Activated CD4-positive, alpha-beta T cell treated with anti-CD3 and anti-CD28 coated beads for 36 hours (primary cell): ENCODE measurements at regions not wholly inside any gene's neighbourhood (a gene's known extent, or its start where the extent isn't known, plus 50 kb on each side); places are given as distances from the start of the nearest gene placed in this dataset.

Experiments
- ATAC-seq: fragments of 200-7000 bp; cut with Tn5 transposase; one replicate; pipeline ENCODE4 v1.10.0; 2021; ENCODE audit warnings: mild to moderate bottlenecking, moderate library complexity
- CTCF ChIA-PET: fragments of 350-600 bp; sonication (Branson Sonifier 250); formaldehyde crosslinking; loops from one replicate; lab custom pipeline; 2021; ENCODE audit warnings: antibody characterized with exemption; lab: Charles Lee
- POLR2A ChIA-PET: fragments of 350-600 bp; sonication (Branson Sonifier 250); formaldehyde crosslinking; loops from one replicate; lab custom pipeline; 2021; ENCODE audit warnings: antibody characterized with exemption, inconsistent platforms; lab: Charles Lee
- DNase-seq: peaks from one replicate; pipeline ENCODE4 v3.0.0-alpha.2; 2020
- H3K27ac Mint-ChIP-seq: one replicate; pipeline ENCODE4 v1.8.0; 2021; ENCODE audit warnings: mixed read lengths
- H3K27me3 Mint-ChIP-seq: one replicate; pipeline ENCODE4 v1.8.0; 2021; ENCODE audit warnings: mixed read lengths
- H3K36me3 Mint-ChIP-seq: one replicate; pipeline ENCODE4 v1.8.0; 2021; ENCODE audit warnings: low read depth, mixed read lengths
- H3K4me1 Mint-ChIP-seq: one replicate; pipeline ENCODE4 v1.8.0; 2021; ENCODE audit warnings: mixed read lengths
- H3K4me3 Mint-ChIP-seq: one replicate; pipeline ENCODE4 v1.8.0; 2021; ENCODE audit warnings: mild to moderate bottlenecking, moderate library complexity, mixed read lengths
- H3K9me3 Mint-ChIP-seq: one replicate; pipeline ENCODE4 v1.8.0; 2021; ENCODE audit warnings: low read depth, mixed read lengths
- intact Hi-C, 2 experiments: fragments of 100-400 bp; cut with DNase I in 1 of 2; cut with micrococcal nuclease in 1 of 2; formaldehyde crosslinking; loops; one replicate each; pipeline versions ENCODE4 v1.14.2 to v1.15.1; 2022 to 2024; cut with DNase I, micrococcal nuclease

- no peaks in the 10 kb centered on the region for H3K9me3 Mint-ChIP-seq
- CTCF ChIA-PET = interaction anchor here (0.9 to 2.9 kb wide), 4 partner anchors 11 to 1817 kb away, joined by 3 to 12 read pairs (median 6); no protein-coding TSS in a partner anchor
- H3K27me3 Mint-ChIP-seq = peaks cover 33% of the 10 kb centered on the region
- DNase-seq (no peak), ATAC-seq (no peak)
- no peaks in the 10 kb centered on the region for H3K4me1 Mint-ChIP-seq
- no peak overlapping the region for H3K27ac Mint-ChIP-seq
- POLR2A ChIA-PET = no interaction called here
- no peaks in the 10 kb centered on the region for H3K36me3 Mint-ChIP-seq
- no peak overlapping the region for H3K4me3 Mint-ChIP-seq
- intact Hi-C loops = loop anchor here in 1 of 2 experiments (10.0 kb wide), 1 partner anchor 712 kb away; no protein-coding TSS in a partner anchor
Observed at GRCh38 chr18:45387229-45387628, 228.0 kb upstream of the SLC14A2 start.

DNA sequence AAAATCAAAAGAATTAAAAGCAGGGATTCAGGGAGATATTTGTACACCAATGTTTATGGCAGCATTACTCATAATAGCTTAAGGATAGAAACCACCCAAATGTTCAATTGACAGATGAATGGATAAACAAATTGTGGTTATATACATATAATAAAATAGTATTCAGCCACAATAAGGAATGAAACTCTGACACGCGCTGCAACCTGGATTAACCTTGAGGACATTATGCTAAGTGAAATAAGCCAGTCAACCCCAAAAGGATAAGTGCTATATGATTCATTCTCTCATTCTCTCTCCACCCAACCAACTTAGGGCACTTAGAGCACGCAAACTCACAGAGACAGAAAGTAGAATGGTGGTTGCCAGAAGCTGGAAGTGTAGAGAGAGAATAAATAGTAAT lies 216.8 kb upstream of the SLC14A2 start:
- Mint-ChIP-seq H3K27ac (no peak overlapping the region), H3K27me3 (peaks cover 4% of the 10 kb centered on the region), H3K4me3 (no peak overlapping the region), H3K9me3 (no peaks in the 10 kb centered on the region), H3K4me1 (no peaks in the 10 kb centered on the region), H3K36me3 (no peaks in the 10 kb centered on the region)
- POLR2A ChIA-PET = no interaction called here
- ATAC-seq (no peak), DNase-seq (no peak)
- intact Hi-C loops = no loop called here
- CTCF ChIA-PET = interaction anchor here (1.4 kb wide), 1 partner anchor 12 kb away, joined by 7 read pairs; no protein-coding TSS in a partner anchor

- POLR2A ChIA-PET = no interaction called here
- Mint-ChIP-seq H3K4me3 (no peak overlapping the region), H3K9me3 (no peaks in the 10 kb centered on the region), H3K4me1 (no peaks in the 10 kb centered on the region), H3K36me3 (no peaks in the 10 kb centered on the region), H3K27ac (no peak overlapping the region), H3K27me3 (peaks cover 8% of the 10 kb centered on the region)
- no peak for ATAC-seq
- CTCF ChIA-PET = no interaction called here
- no peak for DNase-seq
- intact Hi-C loops = no loop called here
Observed at GRCh38 chr18:45399146-45399545, 216.1 kb upstream of the SLC14A2 start.

GRCh38 chr18:45399643-45400042 lies 215.6 kb upstream of the SLC14A2 start:
- ATAC-seq = no peak
- H3K27me3 Mint-ChIP-seq = peaks cover 8% of the 10 kb centered on the region
- H3K36me3 Mint-ChIP-seq = no peaks in the 10 kb centered on the region
- H3K4me3 Mint-ChIP-seq = no peak overlapping the region
- no peak for DNase-seq
- H3K27ac Mint-ChIP-seq = no peak overlapping the region
- intact Hi-C loops = no loop called here
- POLR2A ChIA-PET = no interaction called here
- no peaks in the 10 kb centered on the region for H3K4me1 Mint-ChIP-seq
- no peaks in the 10 kb centered on the region for H3K9me3 Mint-ChIP-seq
- CTCF ChIA-PET = no interaction called here

GRCh38 chr18:45402485-45403056 lies 212.7 kb upstream of the SLC14A2 start:
- ATAC-seq = peak; percentile 95
- no peak overlapping the region for H3K4me3 Mint-ChIP-seq
- peak; percentile 10 for DNase-seq
- H3K9me3 Mint-ChIP-seq = no peaks in the 10 kb centered on the region
- H3K36me3 Mint-ChIP-seq = no peaks in the 10 kb centered on the region
- no peaks in the 10 kb centered on the region for H3K4me1 Mint-ChIP-seq
- peaks cover 7% of the 10 kb centered on the region for H3K27me3 Mint-ChIP-seq
- ChIA-PET POLR2A (no interaction called here), CTCF (interaction anchor here (0.6 to 1.8 kb wide), 2 partner anchors 18 to 128 kb away, joined by 3 to 4 read pairs; no protein-coding TSS in a partner anchor)
- H3K27ac Mint-ChIP-seq = no peak overlapping the region
- intact Hi-C loops = no loop called here

GRCh38 chr18:45403341-45404049 lies 211.8 kb upstream of the SLC14A2 start:
- Mint-ChIP-seq H3K4me1 (no peaks in the 10 kb centered on the region), H3K27me3 (peaks cover 6% of the 10 kb centered on the region), H3K4me3 (no peak overlapping the region), H3K9me3 (no peaks in the 10 kb centered on the region), H3K27ac (no peak overlapping the region), H3K36me3 (no peaks in the 10 kb centered on the region)
- ChIA-PET POLR2A (no interaction called here), CTCF (interaction anchor here (1.8 kb wide), 1 partner anchor 19 kb away, joined by 4 read pairs; no protein-coding TSS in a partner anchor)
- DNase-seq = no peak
- no peak for ATAC-seq
- intact Hi-C loops = no loop called here

DNA sequence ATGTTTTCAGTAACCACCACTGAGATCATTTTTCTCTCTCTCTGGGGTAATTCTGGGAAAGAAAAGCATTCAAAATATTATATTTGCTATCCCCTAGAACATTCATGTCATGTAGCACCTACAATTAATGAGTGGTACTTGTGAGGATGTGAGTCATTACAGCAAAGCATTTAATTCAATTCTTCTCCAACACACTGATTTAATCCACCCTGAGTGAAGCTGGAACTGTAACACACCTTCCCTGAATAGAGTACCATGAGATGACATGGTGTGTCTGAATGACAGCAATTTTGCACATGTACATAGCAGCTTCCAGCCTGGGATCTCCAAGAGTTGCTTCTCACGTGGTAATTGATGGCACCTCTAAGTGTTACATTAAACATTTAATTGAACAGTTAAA lies 207.1 kb upstream of the SLC14A2 start:
- H3K4me1 Mint-ChIP-seq = no peaks in the 10 kb centered on the region
- CTCF ChIA-PET = no interaction called here
- no peaks in the 10 kb centered on the region for H3K9me3 Mint-ChIP-seq
- ATAC-seq (no peak), DNase-seq (no peak)
- no peak overlapping the region for H3K4me3 Mint-ChIP-seq
- POLR2A ChIA-PET = no interaction called here
- peaks cover 8% of the 10 kb centered on the region for H3K27me3 Mint-ChIP-seq
- H3K27ac Mint-ChIP-seq = no peak overlapping the region
- intact Hi-C loops = no loop called here
- H3K36me3 Mint-ChIP-seq = no peaks in the 10 kb centered on the region

GRCh38 chr18:45409971-45410370 lies 205.3 kb upstream of the SLC14A2 start:
- ChIA-PET POLR2A (no interaction called here), CTCF (interaction anchor here (0.6 kb wide), 1 partner anchor 419 kb away, joined by 3 read pairs; no protein-coding TSS in a partner anchor)
- intact Hi-C loops = no loop called here
- Mint-ChIP-seq H3K36me3 (no peaks in the 10 kb centered on the region), H3K4me1 (no peaks in the 10 kb centered on the region), H3K27ac (no peak overlapping the region), H3K9me3 (no peaks in the 10 kb centered on the region), H3K27me3 (peaks cover 3% of the 10 kb centered on the region), H3K4me3 (no peak overlapping the region)
- DNase-seq (no peak), ATAC-seq (no peak)

DNA sequence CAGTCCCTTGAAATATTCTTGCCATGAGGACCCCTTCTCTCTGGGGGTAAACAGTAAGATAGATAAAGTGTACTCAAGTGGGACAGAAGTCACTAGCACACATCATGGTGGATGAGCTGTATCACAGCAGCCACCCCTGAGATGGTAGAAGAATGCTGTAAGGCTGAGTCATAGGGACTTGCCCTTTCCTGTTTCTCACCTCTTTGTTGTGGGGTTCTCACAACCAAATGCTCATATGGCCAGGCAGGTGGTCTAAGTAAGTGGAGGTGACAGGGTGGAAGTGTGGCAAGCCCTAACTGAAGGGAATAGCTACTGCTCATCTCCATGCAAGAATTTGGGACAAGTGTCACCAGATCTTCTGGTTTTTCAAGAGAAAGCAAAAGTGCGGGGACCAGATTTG lies 202.7 kb upstream of the SLC14A2 start:
- H3K27me3 Mint-ChIP-seq = peaks cover 2% of the 10 kb centered on the region
- intact Hi-C loops = no loop called here
- no peaks in the 10 kb centered on the region for H3K36me3 Mint-ChIP-seq
- ChIA-PET CTCF (no interaction called here), POLR2A (no interaction called here)
- no peak overlapping the region for H3K27ac Mint-ChIP-seq
- ATAC-seq (peak; percentile 61), DNase-seq (no peak)
- H3K4me1 Mint-ChIP-seq = no peaks in the 10 kb centered on the region
- no peaks in the 10 kb centered on the region for H3K9me3 Mint-ChIP-seq
- no peak overlapping the region for H3K4me3 Mint-ChIP-seq

DNA sequence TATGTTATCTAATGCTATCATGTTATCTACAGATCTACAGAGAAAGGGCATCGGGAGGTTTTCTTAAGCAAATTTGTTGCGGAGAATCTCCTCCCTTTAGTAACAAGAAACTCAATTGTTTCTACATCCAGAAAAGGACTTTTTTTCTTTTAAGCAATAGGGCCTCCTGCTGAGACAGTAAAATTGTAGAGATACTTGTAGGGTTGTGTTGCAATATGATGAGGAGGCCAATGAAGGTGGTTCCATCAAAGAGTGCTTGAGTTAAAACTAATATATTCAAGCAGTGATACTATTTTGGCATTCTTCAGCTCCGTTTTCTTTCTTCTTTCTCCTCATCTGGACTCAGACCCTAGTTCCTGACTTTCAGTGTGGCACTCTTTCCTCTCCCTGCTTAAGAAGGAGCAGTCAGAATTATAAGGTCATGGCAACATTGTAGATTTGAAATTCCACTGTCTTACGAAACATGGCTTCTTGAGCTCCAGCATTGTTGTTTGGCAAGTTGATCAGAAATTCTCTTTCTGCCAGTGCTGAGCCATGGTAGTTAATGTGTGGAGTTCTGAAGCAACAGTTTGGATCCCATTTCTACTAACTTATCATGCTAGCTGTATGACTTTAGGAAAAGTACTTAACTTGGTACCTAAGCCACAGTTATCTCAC lies 202.0 kb upstream of the SLC14A2 start:
- H3K27ac Mint-ChIP-seq = no peak overlapping the region
- POLR2A ChIA-PET = no interaction called here
- ATAC-seq (no peak), DNase-seq (no peak)
- no peak overlapping the region for H3K4me3 Mint-ChIP-seq
- intact Hi-C loops = no loop called here
- CTCF ChIA-PET = no interaction called here
- H3K4me1 Mint-ChIP-seq = no peaks in the 10 kb centered on the region
- H3K27me3 Mint-ChIP-seq = peaks cover 2% of the 10 kb centered on the region
- H3K9me3 Mint-ChIP-seq = no peaks in the 10 kb centered on the region
- no peaks in the 10 kb centered on the region for H3K36me3 Mint-ChIP-seq

- no peak overlapping the region for H3K27ac Mint-ChIP-seq
- CTCF ChIA-PET = no interaction called here
Observed at GRCh38 chr18:45415614-45416013, 199.7 kb upstream of the SLC14A2 start.

GRCh38 chr18:45416168-45416567 lies 199.1 kb upstream of the SLC14A2 start:
- no peaks in the 10 kb centered on the region for H3K36me3 Mint-ChIP-seq
- no peak overlapping the region for H3K27ac Mint-ChIP-seq
- H3K4me1 Mint-ChIP-seq = no peaks in the 10 kb centered on the region
- POLR2A ChIA-PET = no interaction called here
- peaks cover 2% of the 10 kb centered on the region for H3K27me3 Mint-ChIP-seq
- no peaks in the 10 kb centered on the region for H3K9me3 Mint-ChIP-seq
- intact Hi-C loops = no loop called here
- CTCF ChIA-PET = no interaction called here
- no peak for DNase-seq
- no peak overlapping the region for H3K4me3 Mint-ChIP-seq
- ATAC-seq = no peak

More at GRCh38 chr18:45415614-45416013, 199.7 kb upstream of the SLC14A2 start:
- POLR2A ChIA-PET = no interaction called here
- no peaks in the 10 kb centered on the region for H3K4me1 Mint-ChIP-seq
- H3K27me3 Mint-ChIP-seq = peaks cover 2% of the 10 kb centered on the region
- no peaks in the 10 kb centered on the region for H3K9me3 Mint-ChIP-seq
- H3K36me3 Mint-ChIP-seq = no peaks in the 10 kb centered on the region
- ATAC-seq (no peak), DNase-seq (no peak)
- no peak overlapping the region for H3K4me3 Mint-ChIP-seq
- intact Hi-C loops = no loop called here
